NCI-H446 (cell line): ENCODE measurements at regions not wholly inside any gene's neighbourhood (a gene's known extent, or its start where the extent isn't known, plus 50 kb on each side); places are given as distances from the start of the nearest gene placed in this dataset.

Experiments used
- DNase-seq, 2 experiments: peaks; one replicate each; lab custom pipeline; 2025; lab: John Stamatoyannopoulos, UW

DNA sequence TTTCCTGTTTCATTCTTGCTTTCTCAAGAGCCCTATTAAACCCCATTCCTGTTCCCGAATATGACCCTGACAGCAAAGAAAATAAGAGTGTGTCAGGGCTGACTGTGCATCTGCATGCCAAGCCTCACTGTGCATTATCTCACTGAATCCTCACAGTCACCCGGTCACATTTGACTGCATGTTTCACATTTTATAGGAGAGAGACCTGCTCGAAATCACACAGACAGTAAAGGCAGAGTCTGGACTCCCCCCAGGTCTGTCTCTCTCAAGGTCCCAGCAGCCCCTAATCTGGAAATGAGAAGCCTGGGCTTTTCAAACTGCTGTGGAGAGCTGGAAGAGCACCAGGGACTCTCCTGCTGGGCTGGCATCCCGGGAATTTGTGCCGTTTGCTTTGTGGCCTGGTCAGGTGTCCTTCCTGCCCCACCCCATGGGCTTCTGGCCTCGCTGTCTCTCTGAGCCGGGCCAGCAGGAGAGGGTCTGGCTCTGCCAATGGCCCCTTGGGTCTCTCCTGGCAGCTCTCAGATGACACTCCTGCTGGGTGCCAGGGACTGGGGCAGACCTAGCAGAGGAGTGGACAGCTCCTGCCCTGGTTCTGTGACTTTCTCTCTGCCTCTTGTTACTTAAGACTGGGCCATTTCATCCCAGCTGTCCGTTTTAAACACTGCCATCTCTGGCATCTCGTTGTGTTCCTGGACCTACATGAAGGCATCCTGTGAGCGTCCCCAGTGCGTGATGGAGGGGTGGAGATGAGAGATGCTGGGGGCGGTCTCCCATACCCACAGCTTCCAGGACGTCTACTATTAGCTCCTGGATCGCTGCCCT is 173.6 kb downstream of the ARHGAP12 start:
- DNase-seq = peak in 1 of 2 experiments; percentile 73

DNA sequence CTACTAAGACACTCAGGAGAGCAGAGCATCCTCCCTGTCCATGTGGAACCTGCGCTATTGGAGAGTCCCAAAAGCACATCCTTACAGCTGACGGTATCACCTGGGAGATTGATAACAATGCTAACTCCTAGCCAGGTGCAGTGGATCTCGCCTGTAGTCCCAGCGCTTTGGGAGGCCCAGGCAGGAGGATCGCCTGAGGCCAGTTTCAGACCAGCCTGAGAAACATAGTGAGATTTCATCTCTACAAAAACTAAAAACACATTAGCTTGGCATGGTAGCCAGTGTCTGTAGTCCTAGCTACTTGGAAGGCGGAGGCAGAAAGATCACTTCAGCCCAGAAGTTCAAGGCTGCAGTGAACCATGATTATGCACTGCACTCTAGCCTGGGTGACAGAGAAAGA is 174.9 kb downstream of the ARHGAP12 start:
- no peak for DNase-seq

DNA sequence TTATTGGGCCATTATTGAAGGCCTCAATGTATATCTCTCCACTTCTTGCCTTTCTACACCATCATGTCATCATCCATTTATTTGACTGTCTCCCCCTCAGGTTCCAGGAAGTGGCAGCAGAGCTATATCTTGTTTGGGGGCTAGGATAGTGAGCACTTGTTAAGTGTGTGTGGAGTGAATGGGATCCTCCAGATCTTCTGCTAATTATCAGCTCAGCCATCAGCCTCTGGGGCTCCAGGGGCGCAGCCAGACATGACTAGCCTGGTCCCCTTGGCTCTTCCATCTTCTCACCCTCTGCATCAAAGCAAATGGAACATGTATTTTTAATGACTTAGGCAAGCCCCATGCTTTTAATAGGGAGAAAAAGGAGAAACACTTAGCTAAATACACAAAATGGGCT is 176.5 kb downstream of the ARHGAP12 start:
- no peak for DNase-seq

DNA sequence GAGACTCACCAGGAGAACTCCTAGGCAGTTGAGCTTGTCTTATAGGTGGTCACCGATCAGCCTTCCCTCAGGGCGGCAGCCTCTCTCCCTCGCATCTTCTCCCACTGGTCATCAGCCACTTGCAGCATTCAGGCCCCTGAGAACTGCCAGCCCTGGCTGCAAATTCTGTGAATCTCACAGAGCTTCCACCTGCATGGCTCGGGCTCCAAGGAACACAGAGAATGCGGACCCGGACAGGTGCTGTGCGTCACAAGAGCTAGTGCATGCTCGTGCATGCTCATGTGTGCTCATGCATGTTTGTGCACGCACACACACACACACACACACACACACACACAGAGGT is 176.9 kb downstream of the ARHGAP12 start:
- no peak for DNase-seq

DNA sequence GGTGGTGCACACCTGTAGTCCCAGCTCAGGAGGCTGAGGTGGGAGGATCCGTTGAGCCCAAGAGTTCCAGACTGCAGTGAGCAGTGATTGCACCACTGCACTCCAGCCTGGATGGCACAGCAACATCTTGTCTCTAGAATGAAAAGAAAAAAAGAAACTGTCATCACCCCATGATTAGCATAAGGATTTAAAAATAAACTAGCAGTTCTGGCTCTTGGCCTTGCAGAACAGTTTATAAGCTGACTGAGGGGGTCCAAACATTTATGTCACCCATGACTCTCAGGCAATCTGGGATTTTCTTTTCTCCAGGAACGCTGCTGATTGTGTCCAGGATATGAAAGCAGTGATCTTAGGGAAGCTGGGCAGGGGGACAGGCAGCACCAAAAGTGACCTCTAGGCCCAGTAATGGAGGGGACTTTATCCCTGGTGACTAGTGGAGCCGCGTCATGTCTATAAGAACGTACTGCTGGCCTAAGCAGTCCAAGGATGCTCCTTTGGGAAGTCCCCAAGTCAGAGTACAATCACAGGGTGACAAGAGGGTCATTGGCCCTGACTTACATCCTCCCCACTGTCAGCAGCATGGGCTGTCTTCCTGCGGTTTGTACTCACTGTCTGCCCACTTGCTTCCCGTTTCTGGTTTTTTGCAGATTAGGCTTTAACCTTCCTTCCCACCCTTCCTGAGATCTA is 177.4 kb downstream of the ARHGAP12 start:
- no peak for DNase-seq

DNA sequence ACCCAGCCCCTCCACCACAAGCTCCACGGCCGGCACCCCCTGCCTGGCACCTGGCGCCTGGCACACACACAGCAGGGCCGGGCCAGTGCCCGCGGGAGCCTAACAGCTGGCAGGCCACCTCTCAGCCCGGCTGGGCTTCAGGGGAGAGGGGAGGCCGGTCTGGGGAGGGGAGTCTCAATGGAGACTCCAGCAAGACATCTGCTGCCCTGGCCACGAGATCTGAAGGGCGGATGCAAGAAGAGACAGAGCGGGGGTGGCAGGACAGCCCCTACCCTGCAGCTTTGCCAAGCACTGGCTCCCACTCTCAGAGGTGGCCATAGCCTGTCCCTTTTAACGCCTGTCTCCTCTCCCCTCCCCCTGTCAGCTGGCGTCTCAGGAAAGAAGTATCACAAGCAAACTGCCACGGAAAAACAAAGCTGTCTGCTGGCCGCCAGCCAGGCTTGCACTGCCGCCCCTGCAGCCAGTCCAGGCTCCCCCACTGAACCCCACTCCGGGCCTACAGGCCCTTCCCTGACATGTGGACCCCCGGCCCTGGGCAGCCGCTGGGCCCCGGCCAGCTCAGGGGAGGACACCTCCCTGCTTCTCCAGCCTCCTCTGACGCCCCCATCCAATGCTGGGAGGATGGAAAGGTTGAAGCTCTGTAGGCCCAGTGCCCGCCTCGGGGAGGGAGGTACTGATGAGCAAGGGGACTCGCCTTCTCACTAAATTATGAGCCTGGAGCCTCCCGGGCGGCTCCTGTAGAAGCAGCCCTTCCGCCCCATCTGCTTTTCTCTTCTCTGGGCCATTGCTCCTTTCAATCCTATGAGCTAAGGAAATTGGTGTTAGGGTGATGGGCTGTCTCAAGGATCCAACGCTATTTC is 178.4 kb downstream of the ARHGAP12 start:
- DNase-seq = peak; percentile 95 to 96

DNA sequence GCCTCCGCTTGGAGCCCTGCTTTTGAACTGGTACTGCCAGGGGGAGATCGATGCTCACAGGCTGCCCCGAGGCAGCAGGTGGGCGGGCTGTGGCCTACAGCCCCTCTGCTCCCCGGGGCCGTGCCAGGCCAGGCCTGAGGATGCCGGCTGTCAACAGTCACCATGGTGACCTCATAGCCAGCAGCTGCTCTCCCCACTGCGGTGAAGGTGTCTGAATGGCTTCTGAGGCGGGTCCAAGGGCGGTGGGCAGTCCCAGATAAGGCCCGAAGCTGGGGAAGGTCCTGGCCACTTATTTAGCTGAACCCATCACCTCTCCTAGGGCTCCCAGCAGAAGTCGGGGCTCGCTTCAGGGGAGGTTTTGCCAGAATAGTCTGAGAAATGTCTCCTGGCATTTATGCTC is 179.3 kb downstream of the ARHGAP12 start:
- DNase-seq = peak; percentile 80 to 85

DNA sequence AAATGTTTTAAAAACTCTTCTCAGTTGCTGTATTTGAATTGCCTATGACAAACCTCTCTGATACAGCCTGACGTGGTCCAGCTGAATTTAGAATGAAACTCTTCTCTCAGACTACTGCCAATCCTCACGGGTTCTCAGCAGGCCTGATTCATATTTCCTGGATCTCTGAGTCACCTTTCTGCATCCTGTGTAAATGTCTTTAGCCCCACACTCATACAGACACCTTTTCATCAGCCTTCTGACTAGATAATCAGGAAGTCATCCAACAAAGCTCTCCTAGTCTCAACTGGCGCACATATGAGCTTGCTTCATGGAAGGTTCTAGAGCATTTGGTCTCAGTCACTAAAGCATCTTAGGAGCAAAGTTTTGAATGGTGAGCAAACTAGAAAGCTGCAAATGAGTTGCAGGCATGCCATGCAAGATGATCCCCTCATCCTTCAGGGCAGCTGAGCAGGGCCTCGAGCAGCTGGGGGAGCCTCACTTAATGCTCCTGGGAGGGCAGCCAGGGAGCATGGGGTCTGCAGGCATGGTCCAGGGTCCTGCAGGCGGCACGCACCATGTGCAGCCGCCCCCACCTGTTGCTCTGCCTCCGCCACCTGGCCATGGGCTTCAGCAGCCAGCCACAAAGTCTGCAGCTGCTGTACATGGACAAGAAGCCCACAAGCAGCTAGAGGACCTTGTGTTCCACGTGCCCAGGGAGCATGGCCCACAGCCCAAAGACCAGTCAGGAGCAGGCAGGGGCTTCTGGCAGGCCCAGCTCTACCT is 182.8 kb downstream of the ARHGAP12 start:
- peak in 1 of 2 experiments; percentile 76 for DNase-seq

DNA sequence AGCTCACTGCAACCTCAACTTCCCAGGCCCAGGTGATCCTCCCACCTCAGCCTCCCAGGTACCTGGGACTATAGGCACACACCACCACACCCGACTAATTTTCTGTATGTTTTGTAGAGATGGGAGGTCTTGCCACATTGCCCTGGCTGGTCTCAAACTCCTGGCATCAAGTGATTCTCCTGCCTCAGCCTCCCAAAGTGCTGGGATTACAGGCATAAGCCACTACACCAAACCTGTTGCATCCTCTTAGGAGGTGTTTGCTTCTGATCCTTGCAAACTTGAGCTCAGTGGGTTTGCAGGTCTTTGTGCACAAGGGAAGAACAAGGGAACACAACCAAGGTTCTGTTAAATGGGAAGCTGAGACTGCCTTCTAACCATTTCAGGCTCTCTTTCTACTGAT is 184.6 kb downstream of the ARHGAP12 start:
- no peak for DNase-seq

DNA sequence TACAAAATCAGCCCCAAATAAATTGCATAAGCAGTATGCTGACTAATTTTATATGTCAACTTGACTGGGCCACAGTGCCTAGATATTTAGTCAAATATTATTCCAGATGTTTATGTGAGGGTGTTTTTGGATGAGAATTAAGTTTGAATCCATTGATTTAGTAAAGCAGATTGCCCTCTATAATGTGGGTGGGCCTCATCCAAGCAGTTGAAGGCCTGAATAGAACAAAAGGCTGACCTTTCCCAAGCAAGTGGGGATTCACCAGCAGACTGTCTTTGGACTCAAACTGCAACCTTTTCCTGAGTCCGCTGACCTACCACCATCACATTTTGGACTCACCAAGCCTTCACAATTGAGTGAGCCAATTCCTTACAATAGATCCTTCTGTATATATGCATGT is 186.4 kb downstream of the ARHGAP12 start:
- no peak for DNase-seq

DNA sequence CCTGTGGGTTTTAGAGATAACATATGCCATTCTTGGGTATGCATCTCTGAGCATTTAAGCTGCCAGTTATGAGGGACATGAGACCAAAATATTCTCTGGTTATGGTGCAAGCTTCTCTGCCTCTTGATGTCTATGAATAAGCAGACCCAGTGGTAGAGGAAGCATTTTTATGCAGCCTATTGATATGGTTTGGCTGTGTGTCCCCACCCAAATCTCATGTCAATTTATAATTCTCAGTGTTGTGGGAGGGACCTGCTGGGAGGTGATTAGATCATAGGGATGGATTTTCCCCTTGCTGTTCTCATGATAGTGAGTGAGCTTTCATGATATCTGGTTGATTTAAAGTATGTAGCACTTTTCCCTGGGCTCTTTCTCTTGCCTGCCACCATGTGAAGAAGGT is 187.2 kb downstream of the ARHGAP12 start:
- no peak for DNase-seq

DNA sequence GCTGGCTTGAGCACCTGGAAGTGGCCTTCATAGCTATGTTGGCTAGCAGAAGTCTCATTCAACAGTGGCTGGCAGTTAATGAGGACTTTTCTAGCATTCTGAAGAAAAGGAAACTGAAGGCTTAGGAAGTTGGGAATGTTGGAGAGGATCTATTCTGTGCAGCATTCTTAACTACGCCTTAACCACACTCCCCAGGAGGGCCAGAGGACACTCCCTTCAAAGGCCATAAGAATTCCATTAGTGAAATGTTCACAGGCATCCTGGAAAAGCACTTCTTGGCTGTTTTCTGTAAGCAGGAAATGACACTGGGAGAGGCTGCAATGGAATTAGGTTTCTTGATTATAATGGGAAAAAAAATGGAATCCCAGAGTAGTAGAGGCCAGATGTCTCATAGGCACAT is 188.9 kb downstream of the ARHGAP12 start:
- no peak for DNase-seq

DNA sequence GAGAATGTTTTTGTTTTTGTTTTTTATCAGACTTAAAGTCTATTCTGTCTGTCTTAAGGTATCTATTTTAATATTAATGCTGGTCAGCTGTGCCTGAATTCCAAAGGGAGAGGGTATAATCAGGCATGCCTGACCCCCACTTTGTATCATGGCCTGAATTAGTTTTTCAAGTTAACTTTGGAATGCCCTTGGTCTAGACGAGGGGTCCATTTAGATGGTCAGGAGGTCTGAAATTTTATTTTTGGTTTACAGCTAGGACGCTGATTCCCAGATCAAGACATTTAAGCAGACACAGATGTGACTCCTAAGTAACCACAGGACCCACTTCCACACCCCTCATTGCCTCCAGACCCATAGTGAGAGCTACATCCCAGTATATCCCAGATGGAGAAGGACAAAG is 189.5 kb downstream of the ARHGAP12 start:
- DNase-seq = no peak

DNA sequence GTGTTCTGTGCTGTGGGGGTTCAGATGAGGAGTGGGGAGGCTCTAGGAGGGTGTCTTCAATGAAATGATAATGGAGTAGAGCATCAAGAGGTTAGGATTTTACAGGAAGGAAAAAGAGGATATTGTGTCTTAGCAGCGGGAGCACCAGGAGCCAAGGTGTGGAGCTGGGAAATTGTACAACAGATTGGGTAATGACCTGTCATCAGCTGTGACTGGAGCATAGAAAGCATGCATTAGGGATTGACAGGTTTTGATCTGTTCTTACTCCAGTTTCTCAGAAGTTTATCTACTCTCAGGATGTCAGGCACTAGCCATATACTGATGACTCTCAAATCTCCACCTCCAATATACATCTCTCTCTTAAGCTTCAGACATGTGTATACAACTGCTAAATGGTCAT is 196.9 kb downstream of the ARHGAP12 start:
- no peak for DNase-seq

DNA sequence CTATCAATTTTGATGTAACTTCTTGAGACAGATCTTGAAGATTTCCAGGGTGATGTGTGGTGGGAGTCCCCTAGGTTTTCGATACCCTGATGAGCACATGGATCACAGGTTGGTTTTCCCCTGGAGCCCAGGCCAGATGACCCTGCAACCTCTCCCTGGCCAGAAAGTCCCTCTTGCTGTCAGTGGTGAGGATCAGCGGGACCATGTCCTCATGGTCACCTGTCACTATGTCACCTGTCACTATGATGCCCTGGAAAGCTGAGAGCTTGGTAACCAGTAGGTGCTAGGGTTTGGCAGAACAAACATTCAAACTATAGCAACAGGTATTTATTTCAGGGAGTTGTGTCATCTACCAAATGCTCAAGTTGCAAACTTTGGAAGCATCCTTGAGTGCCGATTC is 197.9 kb downstream of the ARHGAP12 start:
- DNase-seq = no peak

DNA sequence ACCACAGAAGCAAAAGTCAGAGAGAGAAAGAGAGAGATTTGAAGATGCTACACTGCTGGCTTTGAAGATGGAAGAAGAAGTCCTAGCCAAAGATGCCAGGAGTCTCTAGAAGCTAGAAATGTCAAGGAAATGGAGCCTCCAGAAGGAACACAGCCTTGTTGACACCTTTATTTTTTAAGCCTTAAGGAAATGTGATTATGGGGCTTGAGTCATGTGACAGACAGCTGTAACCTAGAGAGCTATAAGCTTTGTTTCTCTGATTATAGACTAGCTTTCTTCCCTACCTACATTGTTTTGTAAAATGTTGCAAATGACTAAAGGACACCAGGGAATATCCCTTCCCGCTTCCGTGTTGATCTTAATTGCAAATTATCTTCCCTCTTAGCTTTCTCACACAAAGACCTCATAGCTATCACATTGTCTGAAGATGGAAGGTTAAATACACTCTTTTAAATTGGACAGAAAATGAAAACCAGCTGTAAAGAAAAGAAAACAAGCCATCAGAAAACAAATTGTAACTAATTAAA is 199.9 kb downstream of the ARHGAP12 start:
- no peak for DNase-seq

DNA sequence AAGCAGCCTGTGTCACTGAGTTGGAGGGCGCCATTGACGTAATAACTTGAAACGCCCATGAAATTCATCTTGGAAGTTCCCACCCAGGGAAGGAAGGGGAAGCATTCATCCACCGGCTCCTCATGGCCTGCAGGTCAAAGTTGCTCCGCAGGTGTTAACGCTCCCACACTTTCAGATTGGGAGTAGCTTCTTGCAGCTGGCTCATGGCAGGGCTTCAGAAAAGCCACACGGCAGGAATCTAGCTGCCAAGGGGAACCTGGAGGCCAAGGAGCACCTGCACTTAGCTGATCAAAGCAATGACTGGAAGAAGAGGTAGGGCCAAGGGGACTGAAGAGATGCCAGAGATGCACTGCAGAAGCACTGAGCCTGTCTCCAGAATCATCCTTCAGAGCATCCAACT is 203.2 kb downstream of the ARHGAP12 start:
- DNase-seq = no peak

DNA sequence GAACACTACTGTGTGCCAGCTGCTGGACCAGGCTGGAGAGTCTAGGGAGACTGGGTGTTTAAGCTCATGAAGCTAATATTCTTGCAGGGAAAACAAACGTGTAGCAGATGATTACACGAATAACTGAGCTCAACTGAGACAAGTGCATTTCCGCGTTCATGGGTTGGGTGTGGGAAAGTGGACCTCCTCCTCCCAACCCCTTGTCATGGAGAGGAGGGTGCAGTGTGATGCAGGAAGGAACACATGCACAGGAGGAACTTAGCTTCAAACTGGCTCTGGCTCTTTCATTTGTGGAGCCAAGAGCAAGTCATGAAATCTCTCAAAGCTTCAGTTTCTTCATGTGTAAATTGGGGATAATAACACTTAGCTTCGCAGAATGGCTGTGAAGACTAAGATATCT is 204.3 kb downstream of the ARHGAP12 start:
- DNase-seq = no peak

DNA sequence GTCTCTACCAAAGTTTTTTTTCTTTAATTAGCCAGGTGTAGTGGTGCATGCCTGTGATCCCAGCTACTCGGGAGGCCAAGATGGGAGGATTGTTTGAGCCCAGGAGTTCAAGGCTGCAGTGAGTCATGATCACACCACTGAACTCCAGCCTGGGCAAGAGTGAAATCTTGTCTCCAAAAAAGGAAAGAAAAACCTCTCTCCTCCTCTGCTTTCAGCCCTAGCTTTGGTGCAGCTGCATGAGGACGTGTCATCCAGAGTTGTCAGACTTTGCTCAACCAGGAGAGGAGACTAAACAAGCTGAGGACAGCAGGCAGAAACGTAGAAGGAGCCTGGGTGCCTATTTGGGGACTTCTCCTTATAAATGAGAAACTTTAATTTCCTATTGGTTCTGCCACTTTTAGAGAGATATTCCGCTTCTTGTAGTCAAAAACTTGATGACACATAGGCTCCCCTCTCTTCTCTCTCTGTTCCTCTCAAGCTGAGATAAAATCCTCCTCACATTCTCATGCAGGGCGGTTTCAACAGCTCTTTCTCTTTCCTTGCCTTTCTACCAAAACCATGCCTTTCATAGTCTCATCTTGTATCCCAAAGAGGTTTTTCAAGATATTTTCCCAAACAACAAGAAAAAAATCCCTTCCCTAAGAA is 205.4 kb downstream of the ARHGAP12 start:
- no peak for DNase-seq

DNA sequence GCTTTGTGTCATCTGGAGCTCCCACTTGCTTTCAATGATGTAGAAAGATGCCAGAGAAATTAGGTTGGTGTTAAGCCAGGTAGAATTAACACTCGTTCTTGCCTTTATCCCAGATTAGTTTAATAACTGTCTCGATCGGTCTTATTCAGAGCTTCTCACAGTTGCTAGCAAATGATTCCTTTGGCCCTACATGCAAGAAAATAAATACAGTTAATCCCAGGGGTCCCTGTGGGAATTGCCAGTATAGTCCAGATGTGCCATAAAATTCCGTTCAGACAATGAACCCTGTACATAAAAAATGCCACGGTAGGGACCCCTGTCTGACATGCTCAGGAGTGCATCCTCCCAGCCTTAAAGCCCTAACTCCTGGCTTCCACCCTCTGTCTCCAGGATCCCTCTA is 207.5 kb downstream of the ARHGAP12 start:
- DNase-seq = no peak

DNA sequence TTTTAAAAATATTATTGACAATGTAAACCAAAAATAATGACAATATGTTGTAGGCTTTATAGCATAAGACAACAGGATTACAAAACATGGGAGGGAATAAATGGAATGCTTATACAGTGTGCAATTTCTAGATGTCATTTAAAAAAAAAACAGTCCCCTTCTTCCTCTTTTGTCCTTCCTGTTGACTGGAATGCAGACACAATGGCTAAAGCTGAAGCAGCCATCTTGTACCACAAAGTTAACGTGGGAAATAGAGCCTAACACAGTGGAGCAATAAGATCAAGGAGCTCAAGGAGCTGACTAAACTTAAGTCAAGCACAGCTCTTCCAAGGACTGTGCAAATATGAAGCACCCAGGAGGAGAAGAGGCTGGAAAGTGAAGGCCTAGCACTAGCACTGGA is 208.1 kb downstream of the ARHGAP12 start:
- no peak for DNase-seq
